Endothelial cell of umbilical vein (primary cell): ENCODE measurements at regions not wholly inside any gene's neighbourhood (a gene's known extent, or its start where the extent isn't known, plus 50 kb on each side); places are given as distances from the start of the nearest gene placed in this dataset.

Experiments
- BruUV-seq: library from RNA; stranded (reverse); fragments of 400-500 nt; replicated peaks from 2 replicates; lab custom pipeline; 2021; lab: Mats Ljungman, UMichigan
- CTCF ChIA-PET: fragments of 300-600, 350-600 bp; sonication (Branson Sonifier 250); formaldehyde crosslinking; loops from one replicate; lab custom pipeline; 2021; ENCODE audit warnings: antibody characterized with exemption, inconsistent platforms; lab: Charles Lee
- POLR2A ChIA-PET: fragments of 300-600, 350-600 bp; sonication (Branson Sonifier 250); formaldehyde crosslinking; loops from one replicate; lab custom pipeline; 2021; ENCODE audit warnings: antibody characterized with exemption, inconsistent platforms; lab: Charles Lee
- DNase-seq: peaks from one replicate; pipeline ENCODE4 v3.0.0-alpha.2; 2011; ENCODE audit warnings: low read depth, low spot score
- FAIRE-seq: peaks from 2 replicates; lab custom pipeline; 2011; peaks lifted over from hg19 to GRCh38; lab: Jason Lieb, UNC
- H2AFZ ChIP-seq: 2 replicates; pipeline ENCODE4 v1.6.0; 2012; ENCODE audit warnings: low read depth, low read length, control low read depth, inconsistent platforms
- H3K27ac ChIP-seq: 2 replicates; pipeline ENCODE4 v1.5.1; 2011; ENCODE audit warnings: low read depth, mild to moderate bottlenecking, control low read depth, low read length, moderate library complexity; ENCODE audit not compliant: insufficient read depth
- H3K27me3 ChIP-seq, 2 experiments: 2 replicates each; pipeline versions ENCODE4 v1.6.0 to v1.6.1; 2011; ENCODE audit warnings: low read length in 2 of 2, mixed read lengths in 1 of 2; ENCODE audit not compliant: control insufficient read depth in 2 of 2, insufficient read depth in 2 of 2
- H3K36me3 ChIP-seq, 2 experiments: 2 replicates in 1 of 2; 3 replicates in 1 of 2; pipeline ENCODE4 v1.5.1; 2011; ENCODE audit warnings: low read length in 2 of 2, mild to moderate bottlenecking in 1 of 2, moderate library complexity in 1 of 2; ENCODE audit not compliant: control insufficient read depth in 2 of 2, insufficient read depth in 2 of 2; ENCODE audit errors: extremely low read depth in 1 of 2
- H3K4me1 ChIP-seq: 3 replicates; pipeline ENCODE4 v1.5.1; 2011; ENCODE audit warnings: mild to moderate bottlenecking, low read length; ENCODE audit not compliant: control insufficient read depth, insufficient read depth; ENCODE audit errors: extremely low read depth
- H3K4me2 ChIP-seq: 2 replicates; pipeline ENCODE4 v1.6.1; 2011; ENCODE audit warnings: low read length, control low read depth, mixed read lengths; ENCODE audit not compliant: insufficient read depth
- H3K4me3 ChIP-seq, 3 experiments: fragments of 200-600 bp in 1 of 3; sonication (generic), shearing (Covaris generic) in 1 of 3; replicated peaks in 1 of 3; 2 replicates each; pipeline ENCODE4 v1.5.1; 2011 to 2016; ENCODE audit warnings: control low read depth in 3 of 3, low read length in 3 of 3, mild to moderate bottlenecking in 2 of 3, inconsistent platforms in 1 of 3, low read depth in 1 of 3, moderate library complexity in 1 of 3; ENCODE audit not compliant: insufficient read depth in 1 of 3
- H3K79me2 ChIP-seq: 2 replicates; pipeline ENCODE4 v1.6.0; 2012; ENCODE audit warnings: low read length, inconsistent platforms; ENCODE audit not compliant: control insufficient read depth, insufficient read depth
- H3K9ac ChIP-seq: replicated peaks from 2 replicates; pipeline ENCODE3; 2011; ENCODE audit warnings: low read length, control low read depth; ENCODE audit not compliant: insufficient read depth; ENCODE audit errors: extremely low read depth
- H3K9me1 ChIP-seq: replicated peaks from 3 replicates; pipeline ENCODE4 v1.6.0; 2011; ENCODE audit warnings: mild to moderate bottlenecking, low read length; ENCODE audit not compliant: control insufficient read depth, insufficient read depth; ENCODE audit errors: extremely low read depth
- H3K9me3 ChIP-seq: replicated peaks from 2 replicates; pipeline ENCODE4 v1.5.1; 2012; ENCODE audit warnings: low read length, inconsistent platforms; ENCODE audit not compliant: control insufficient read depth, insufficient read depth
- H4K20me1 ChIP-seq: replicated peaks from 2 replicates; pipeline ENCODE3; 2011; ENCODE audit warnings: mild to moderate bottlenecking, low read length; ENCODE audit not compliant: control insufficient read depth, insufficient read depth; ENCODE audit errors: extremely low read depth
- CTCF ChIP-seq, 2 donors: IDR thresholded peaks; 1 replicate in 1 of 2; 2 replicates in 1 of 2; pipeline ENCODE4 v1.5.1; 2011; ENCODE audit warnings: low read length in 2 of 2, mild to moderate bottlenecking in 2 of 2, moderate library complexity in 2 of 2, control low read depth in 1 of 2, inconsistent platforms in 1 of 2, low read depth in 1 of 2; ENCODE audit not compliant: insufficient read depth in 1 of 2; ENCODE audit errors: extremely low read depth in 1 of 2
- EZH2 ChIP-seq: IDR thresholded peaks from 2 replicates; pipeline ENCODE4 v1.6.1; 2012; ENCODE audit warnings: borderline replicate concordance, low read depth, mild to moderate bottlenecking, moderate library complexity, low read length, inconsistent platforms; ENCODE audit not compliant: severe bottlenecking
- FOS ChIP-seq: IDR thresholded peaks from 2 replicates; pipeline ENCODE4 v1.6.1; 2011; ENCODE audit warnings: mild to moderate bottlenecking, low read length, moderate library complexity, borderline replicate concordance; ENCODE audit not compliant: insufficient read depth
- GATA2 ChIP-seq: IDR thresholded peaks from 2 replicates; pipeline ENCODE4 v1.7.0; 2011; ENCODE audit warnings: low read depth, mild to moderate bottlenecking, moderate library complexity, mixed read lengths, low read length; ENCODE audit not compliant: insufficient read length, insufficient read depth
- JUN ChIP-seq: IDR thresholded peaks from 2 replicates; pipeline ENCODE4 v1.6.1; 2011; ENCODE audit warnings: borderline replicate concordance, low read depth; ENCODE audit not compliant: insufficient read length, insufficient read depth
- MAX ChIP-seq: IDR thresholded peaks from 2 replicates; pipeline ENCODE4 v1.6.1; 2011; ENCODE audit not compliant: insufficient read depth, insufficient read length
- MYC ChIP-seq: IDR thresholded peaks from one replicate; pipeline ENCODE4 v1.6.1; 2011; ENCODE audit warnings: mild to moderate bottlenecking, low read depth, low read length
- POLR2A ChIP-seq: IDR thresholded peaks from 2 replicates; pipeline ENCODE4 v1.6.1; 2012; ENCODE audit warnings: low read depth, mild to moderate bottlenecking, control low read depth, low read length
- POLR2AphosphoS5 ChIP-seq: IDR thresholded peaks from 2 replicates; pipeline ENCODE4 v1.6.1; 2012; ENCODE audit warnings: low read depth, mild to moderate bottlenecking, control low read depth, low read length, moderate library complexity; ENCODE audit not compliant: insufficient read depth
- dilution Hi-C: fragments of 300-500 bp; cut with MboI; formaldehyde crosslinking; loops from one replicate; pipeline ENCODE4 v1.15.0; 2019; ENCODE audit warnings: low sequenced_read_pairs; ENCODE audit not compliant: extremely low pct_ligation_motif_present
- intact Hi-C: fragments of 100-400 bp; cut with micrococcal nuclease; formaldehyde crosslinking; loops from one replicate; pipeline ENCODE4 v1.10.0; 2022

GRCh38 chr10:20976390-20976789 is 79.3 kb upstream of the NEBL start:
- no TSS peak for BruUV-seq
- Histone ChIP-seq H3K4me3 (no peak overlapping the region), H3K27ac (no peak overlapping the region), H3K9me1 (no peaks in the 10 kb centered on the region), H3K4me2 (no peak overlapping the region), H3K4me1 (peaks cover 4% of the 10 kb centered on the region), H2AFZ (no peak overlapping the region), H3K9ac (no peak overlapping the region), H3K27me3 (peaks cover 0 to 1% of the 10 kb centered on the region in 2 experiments), H3K36me3 (no peaks in the 10 kb centered on the region), H3K79me2 (no peaks in the 10 kb centered on the region), H3K9me3 (no peaks in the 10 kb centered on the region), H4K20me1 (no peaks in the 10 kb centered on the region)
- ChIA-PET CTCF (no interaction called here), POLR2A (no interaction called here)
- dilution Hi-C loops (no loop called here), intact Hi-C loops (no loop called here)
- DNase-seq (no peak), FAIRE-seq (no peak)
- TF ChIP-seq POLR2AphosphoS5 (no peak), CTCF (IDR thresholded peaks at IDR 0.05; ENCODE audit: extremely low read depth in 1 of 2, insufficient read depth in 1 of 2, low read depth in 1 of 2, low read length in 2 of 2) (no peak), POLR2A (no peak), MAX (no peak), EZH2 (no peak), MYC (no peak), GATA2 (no peak), FOS (no peak), JUN (no peak)
